Upper lobe of left lung (tissue), 4 donors: ENCODE measurements at regions not wholly inside any gene's neighbourhood (a gene's known extent, or its start where the extent isn't known, plus 50 kb on each side); places are given as distances from the start of the nearest gene placed in this dataset.

ENCODE experiments used
- CTCF ChIP-seq, 6 experiments: fragments of 450-650 bp in 4 of 6; fragments of 200-600 bp in 2 of 6; sonication (generic) in 2 of 6; IDR thresholded peaks; one replicate each; pipeline ENCODE4 v1.5.1; 2016 to 2019; ENCODE audit warnings: antibody characterized with exemption in 6 of 6
- EP300 ChIP-seq, 4 donors: sonication (generic); formaldehyde crosslinking; IDR thresholded peaks; one replicate each; pipeline ENCODE4 v1.5.1; 2017; ENCODE audit warnings: antibody characterized with exemption in 4 of 4, control low read depth in 2 of 4

DNA sequence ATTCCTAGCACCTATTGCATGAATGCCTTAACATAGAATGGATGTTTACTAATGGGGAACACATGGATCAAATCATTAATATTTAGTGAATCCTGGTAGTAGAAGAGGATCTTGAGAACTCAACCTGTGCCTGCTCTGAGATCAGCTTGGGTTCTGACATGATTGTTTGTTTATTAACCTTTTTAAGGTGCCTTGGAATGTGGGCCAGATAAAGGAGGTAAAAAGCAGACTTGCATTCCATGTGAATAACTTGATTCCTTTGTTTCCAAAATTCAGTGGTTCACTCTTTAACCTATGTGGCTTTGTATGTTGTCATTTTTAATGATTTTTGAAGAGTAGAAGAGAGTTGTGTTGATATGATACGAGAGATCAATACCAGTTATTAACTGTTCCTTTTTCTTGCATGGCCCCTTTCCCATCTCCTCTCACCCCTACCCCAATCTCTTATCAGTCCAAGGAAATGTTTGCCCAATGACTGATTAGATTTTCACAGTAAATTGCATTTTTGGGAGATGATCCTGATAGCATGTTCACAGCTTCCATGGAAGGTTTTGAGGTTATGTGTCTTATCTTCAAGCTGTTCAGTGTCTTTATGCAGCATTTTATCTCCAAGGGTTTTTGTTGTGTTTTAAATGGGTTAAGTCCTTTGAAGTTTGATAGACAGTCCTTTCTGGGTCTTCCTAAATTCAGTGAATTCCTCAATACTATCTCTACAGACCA lies 193.7 kb upstream of the FRMD6 start:
- TF ChIP-seq EP300 (IDR thresholded peaks at IDR 0.05) (no peak), CTCF (IDR thresholded peaks at IDR 0.05) (no peak)
